IMR-90 (cell line): ENCODE measurements at regions not wholly inside any gene's neighbourhood (a gene's known extent, or its start where the extent isn't known, plus 50 kb on each side); places are given as distances from the start of the nearest gene placed in this dataset.

ENCODE experiments used
- ATAC-seq: fragments of 200-7000 bp; cut with Tn5 transposase; 2 replicates; pipeline ENCODE4 v1.9.1; 2020; ENCODE audit warnings: low read depth, mild to moderate bottlenecking, moderate library complexity
- BruUV-seq: library from RNA; stranded (reverse); fragments of 400-500 nt; replicated peaks from 2 replicates; lab custom pipeline; 2021; lab: Mats Ljungman, UMichigan
- CTCF ChIA-PET: fragments of 300-600 bp; formaldehyde crosslinking; extraction: SDS; loops from one replicate; lab custom pipeline; 2021; ENCODE audit warnings: antibody characterized with exemption; lab: Yijun Ruan, JAX
- POLR2A ChIA-PET: fragments of 300-600 bp; sonication (Branson Sonifier 250); formaldehyde crosslinking; loops from one replicate; lab custom pipeline; 2022; ENCODE audit warnings: antibody characterized with exemption; ENCODE audit not compliant: unreplicated experiment; lab: Charles Lee
- DNase-seq: peaks from one replicate; pipeline ENCODE4 v3.0.0; 2013
- H2AFZ ChIP-seq: replicated peaks from 2 replicates; pipeline ENCODE3; 2013; ENCODE audit warnings: low read length, mild to moderate bottlenecking; ENCODE audit not compliant: poor library complexity
- H2AK5ac ChIP-seq: 2 replicates; pipeline ENCODE4 v1.6.1; 2013; ENCODE audit warnings: low read depth, low read length, inconsistent platforms
- H2AK9ac ChIP-seq: replicated peaks from 2 replicates; pipeline ENCODE3; 2013; ENCODE audit warnings: mild to moderate bottlenecking, low read depth, low read length, moderate library complexity; ENCODE audit not compliant: poor library complexity
- H2BK120ac ChIP-seq: 2 replicates; pipeline ENCODE4 v1.6.1; 2013; ENCODE audit warnings: low read depth, low read length, inconsistent platforms
- H2BK15ac ChIP-seq: 3 replicates; pipeline ENCODE4 v1.6.1; 2013; ENCODE audit warnings: low read depth, low read length, inconsistent platforms
- H2BK20ac ChIP-seq: 2 replicates; pipeline ENCODE4 v1.6.1; 2013; ENCODE audit warnings: low read depth, mild to moderate bottlenecking, inconsistent platforms, low read length, moderate library complexity
- H2BK5ac ChIP-seq: 2 replicates; pipeline ENCODE4 v1.6.1; 2013; ENCODE audit warnings: mild to moderate bottlenecking, low read depth, low read length, inconsistent platforms; ENCODE audit not compliant: poor library complexity, severe bottlenecking
- H3K14ac ChIP-seq: replicated peaks from 2 replicates; pipeline ENCODE4 v1.6.1; 2013; ENCODE audit warnings: low read depth, low read length, inconsistent platforms
- H3K18ac ChIP-seq: 2 replicates; pipeline ENCODE4 v1.6.1; 2013; ENCODE audit warnings: low read depth, low read length, control low read depth
- H3K23ac ChIP-seq: 2 replicates; pipeline ENCODE4 v1.6.1; 2013; ENCODE audit warnings: low read depth, low read length, inconsistent platforms
- H3K27ac ChIP-seq: 2 replicates; pipeline ENCODE4 v1.5.1; 2013; ENCODE audit warnings: mild to moderate bottlenecking, control low read depth, low read length; ENCODE audit not compliant: insufficient read depth
- H3K27me3 ChIP-seq: 2 replicates; pipeline ENCODE4 v1.6.1; 2013; ENCODE audit warnings: low read length; ENCODE audit not compliant: control insufficient read depth, insufficient read depth
- H3K36me3 ChIP-seq: 2 replicates; pipeline ENCODE4 v1.6.1; 2013; ENCODE audit warnings: low read length, mixed read lengths; ENCODE audit not compliant: control insufficient read depth, insufficient read depth
- H3K4ac ChIP-seq: 2 replicates; pipeline ENCODE4 v1.6.1; 2013; ENCODE audit warnings: low read depth, low read length, inconsistent platforms
- H3K4me1 ChIP-seq: 2 replicates; pipeline ENCODE4 v1.6.1; 2013; ENCODE audit warnings: low read length, mixed read lengths; ENCODE audit not compliant: control insufficient read depth, insufficient read depth
- H3K4me2 ChIP-seq: 2 replicates; pipeline ENCODE4 v1.6.1; 2013; ENCODE audit warnings: low read depth, mild to moderate bottlenecking, control low read depth, low read length, moderate library complexity
- H3K4me3 ChIP-seq: 2 replicates; pipeline ENCODE4 v1.5.1; 2013; ENCODE audit warnings: low read depth, mild to moderate bottlenecking, control low read depth, low read length, moderate library complexity; ENCODE audit not compliant: insufficient read depth
- H3K56ac ChIP-seq: 2 replicates; pipeline ENCODE4 v1.6.1; 2013; ENCODE audit warnings: low read length, inconsistent platforms; ENCODE audit not compliant: insufficient read depth; ENCODE audit errors: extremely low read depth
- H3K79me1 ChIP-seq, 2 experiments: 2 replicates each; pipeline ENCODE4 v1.6.1; 2013; ENCODE audit warnings: low read length in 2 of 2, inconsistent platforms in 1 of 2, low read depth in 1 of 2
- H3K9ac ChIP-seq: 2 replicates; pipeline ENCODE4 v1.6.1; 2013; ENCODE audit warnings: low read depth, low read length, control low read depth
- H3K9me1 ChIP-seq: 2 replicates; pipeline ENCODE4 v1.6.1; 2013; ENCODE audit warnings: low read length, inconsistent platforms; ENCODE audit not compliant: insufficient read depth
- H3K9me3 ChIP-seq: 2 replicates; pipeline ENCODE4 v1.6.1; 2013; ENCODE audit warnings: low read length; ENCODE audit not compliant: control insufficient read depth, insufficient read depth
- H4K20me1 ChIP-seq: 2 replicates; pipeline ENCODE4 v1.6.1; 2013; ENCODE audit warnings: low read length, inconsistent platforms; ENCODE audit not compliant: insufficient read depth
- H4K5ac ChIP-seq: 2 replicates; pipeline ENCODE4 v1.6.1; 2013; ENCODE audit warnings: mild to moderate bottlenecking, low read depth, low read length, control low read depth
- H4K8ac ChIP-seq, 2 experiments: 2 replicates each; pipeline ENCODE4 v1.6.1; 2013; ENCODE audit warnings: low read depth in 2 of 2, low read length in 2 of 2, control low read depth in 1 of 2, inconsistent platforms in 1 of 2
- H4K91ac ChIP-seq: 2 replicates; pipeline ENCODE4 v1.6.1; 2013; ENCODE audit warnings: low read depth, low read length, inconsistent platforms; ENCODE audit not compliant: insufficient read depth
- CEBPB ChIP-seq: IDR thresholded peaks from 2 replicates; pipeline ENCODE4 v1.6.1; 2012; ENCODE audit warnings: low read depth, low read length, improper control_type of control experiment
- CHD1 ChIP-seq: IDR thresholded peaks from 2 replicates; pipeline ENCODE4 v1.6.1; 2012; ENCODE audit warnings: low read depth, low read length, improper control_type of control experiment
- ELK1 ChIP-seq: fragments of 150-350 bp; IDR thresholded peaks from 2 replicates; pipeline ENCODE4 v1.6.1; 2016; ENCODE audit warnings: low read depth, mild to moderate bottlenecking, low read length, moderate library complexity, borderline replicate concordance
- FOS ChIP-seq: fragments of 150-350 bp; IDR thresholded peaks from 2 replicates; pipeline ENCODE4 v1.6.1; 2016; ENCODE audit warnings: low read depth, low read length
- MAFK ChIP-seq: IDR thresholded peaks from 2 replicates; pipeline ENCODE4 v1.6.1; 2012; ENCODE audit warnings: low read depth, low read length, improper control_type of control experiment
- MAZ ChIP-seq: IDR thresholded peaks from 2 replicates; pipeline ENCODE4 v1.6.1; 2012; ENCODE audit warnings: low read depth, mild to moderate bottlenecking, low read length, improper control_type of control experiment, moderate library complexity, borderline replicate concordance
- MXI1 ChIP-seq: IDR thresholded peaks from 2 replicates; pipeline ENCODE4 v1.6.1; 2012; ENCODE audit warnings: low read depth, mild to moderate bottlenecking, low read length, moderate library complexity, borderline replicate concordance
- POLR2A ChIP-seq: IDR thresholded peaks from 2 replicates; pipeline ENCODE4 v1.6.1; 2012; ENCODE audit warnings: mild to moderate bottlenecking, low read depth, low read length
- RCOR1 ChIP-seq: IDR thresholded peaks from 2 replicates; pipeline ENCODE4 v1.6.1; 2012; ENCODE audit warnings: mild to moderate bottlenecking, low read length, improper control_type of control experiment; ENCODE audit not compliant: insufficient replicate concordance
- RFX5 ChIP-seq: IDR thresholded peaks from 2 replicates; pipeline ENCODE4 v1.8.0; 2012; ENCODE audit warnings: low read depth, mild to moderate bottlenecking, low read length, moderate library complexity
- SMC3 ChIP-seq: fragments of 150-350 bp; IDR thresholded peaks from 2 replicates; pipeline ENCODE4 v1.6.1; 2016; ENCODE audit warnings: low read depth, mild to moderate bottlenecking, antibody characterized with exemption, low read length, moderate library complexity
- USF2 ChIP-seq: fragments of 150-350 bp; IDR thresholded peaks from 2 replicates; pipeline ENCODE4 v1.6.1; 2017; ENCODE audit warnings: mild to moderate bottlenecking, antibody characterized with exemption, low read length, low read depth
- WGBS, 2 experiments: methylation state at CpG; one replicate each; pipeline versions ENCODE4 v1.1.5 to v1.1.7; 2013; ENCODE audit warnings: missing lambda C conversion rate in 2 of 2; ENCODE audit not compliant: insufficient read length in 1 of 2; ENCODE audit errors: extremely low coverage in 2 of 2; 5-methylcytosine and 5-hydroxymethylcytosine counted together
- dilution Hi-C: fragments of 300-500 bp; cut with HindIII; formaldehyde crosslinking; loops from one replicate; pipeline ENCODE4 v1.14.3; 2018; ENCODE audit warnings: low sequenced_read_pairs; ENCODE audit not compliant: unreplicated experiment
- in situ Hi-C: fragments of 300-500 bp; cut with MboI; formaldehyde crosslinking; loops from 3 replicates; pipeline ENCODE4 v1.14.3; 2019; ENCODE audit warnings: low sequenced_read_pairs, inconsistent platforms, mixed read lengths
- intact Hi-C: fragments of 100-400 bp; cut with micrococcal nuclease; formaldehyde crosslinking; loops from 2 replicates; pipeline ENCODE4 v1.10.0; 2022
- TF ChIP-seq, protein P1 (sequence below): conservative IDR thresholded peaks from 2 replicates; pipeline ENCODE4 v1.5.1; 2012; ENCODE audit warnings: mild to moderate bottlenecking, low read depth, low read length, improper control_type of control experiment

DNA sequence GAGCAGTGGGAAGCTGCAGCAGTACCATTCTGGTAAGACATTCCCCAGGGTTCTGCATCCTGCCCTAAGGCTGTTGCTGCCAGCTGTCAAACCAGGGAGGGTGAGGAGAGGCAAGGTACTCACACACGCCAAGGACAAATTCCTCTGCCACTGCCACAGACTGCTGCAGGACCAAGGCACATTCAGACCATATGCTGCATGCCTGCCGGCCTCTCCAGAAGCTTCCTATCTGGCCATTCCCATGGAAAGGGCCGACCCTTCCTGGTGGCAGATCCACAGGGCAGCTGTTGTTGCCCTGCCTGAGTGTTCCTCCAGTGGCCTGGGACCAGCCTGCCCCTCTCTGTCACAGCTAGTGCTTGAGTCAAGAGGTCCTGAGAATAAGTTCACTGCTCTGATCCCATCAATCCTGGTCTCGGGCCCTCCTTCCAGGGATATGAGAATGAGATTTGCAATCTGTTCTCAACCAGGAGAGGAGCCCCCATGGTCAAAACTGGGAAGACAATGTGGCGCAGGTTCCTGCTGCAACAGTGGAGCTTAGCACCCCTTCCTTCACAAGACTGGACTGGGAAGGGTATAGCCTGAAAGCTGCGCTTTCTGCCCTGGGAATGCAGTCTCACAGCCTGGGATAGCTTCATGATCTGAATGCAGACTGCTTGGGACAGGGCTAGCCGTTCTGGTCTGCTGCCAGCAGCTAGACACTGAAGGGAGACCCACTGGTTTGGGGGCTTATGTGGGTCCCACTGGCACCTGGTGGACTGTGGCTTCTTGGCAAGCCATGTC lies 342.5 kb upstream of the NDST3 start:
- 93% methylated on average over 2 of the region's 7 CpGs; no CpG with 5 or more reads in 1 of the 2 experiments for WGBS, 2 experiments
- no peak for ATAC-seq
- POLR2A ChIA-PET: no interaction called here

More for the DNA sequence above, 342.5 kb upstream of the NDST3 start:
- Histone ChIP-seq H2AK9ac (no peak overlapping the region), H3K27me3 (no peaks in the 10 kb centered on the region), H2BK15ac (no peak overlapping the region), H3K23ac (no peak overlapping the region), H4K91ac (no peak overlapping the region), H2BK5ac (no peak overlapping the region), H3K18ac (no peak overlapping the region), H3K4me3 (no peak overlapping the region), H4K20me1 (no peaks in the 10 kb centered on the region), H3K9ac (no peak overlapping the region), H3K4ac (no peak overlapping the region), H4K8ac (no peak overlapping the region), H3K9me3 (no peaks in the 10 kb centered on the region), H4K5ac (no peak overlapping the region), H3K4me1 (no peaks in the 10 kb centered on the region), H2AK5ac (no peak overlapping the region), H3K9me1 (no peaks in the 10 kb centered on the region), H2BK120ac (no peak overlapping the region), H3K14ac (no peak overlapping the region), H3K36me3 (no peaks in the 10 kb centered on the region), H2BK20ac (no peak overlapping the region), H3K4me2 (no peak overlapping the region), H3K79me1 (no peaks in the 10 kb centered on the region), H2AFZ (no peak overlapping the region), H3K56ac (no peak overlapping the region), H3K27ac (no peak overlapping the region)
- dilution Hi-C loops: no loop called here
- CTCF ChIA-PET: no interaction called here
- TF ChIP-seq ELK1: no peak
- TF ChIP-seq USF2: no peak
- TF ChIP-seq RFX5: no peak
- no peak for TF ChIP-seq CHD1
- TF ChIP-seq POLR2A: no peak
- TF ChIP-seq, protein P1, sequence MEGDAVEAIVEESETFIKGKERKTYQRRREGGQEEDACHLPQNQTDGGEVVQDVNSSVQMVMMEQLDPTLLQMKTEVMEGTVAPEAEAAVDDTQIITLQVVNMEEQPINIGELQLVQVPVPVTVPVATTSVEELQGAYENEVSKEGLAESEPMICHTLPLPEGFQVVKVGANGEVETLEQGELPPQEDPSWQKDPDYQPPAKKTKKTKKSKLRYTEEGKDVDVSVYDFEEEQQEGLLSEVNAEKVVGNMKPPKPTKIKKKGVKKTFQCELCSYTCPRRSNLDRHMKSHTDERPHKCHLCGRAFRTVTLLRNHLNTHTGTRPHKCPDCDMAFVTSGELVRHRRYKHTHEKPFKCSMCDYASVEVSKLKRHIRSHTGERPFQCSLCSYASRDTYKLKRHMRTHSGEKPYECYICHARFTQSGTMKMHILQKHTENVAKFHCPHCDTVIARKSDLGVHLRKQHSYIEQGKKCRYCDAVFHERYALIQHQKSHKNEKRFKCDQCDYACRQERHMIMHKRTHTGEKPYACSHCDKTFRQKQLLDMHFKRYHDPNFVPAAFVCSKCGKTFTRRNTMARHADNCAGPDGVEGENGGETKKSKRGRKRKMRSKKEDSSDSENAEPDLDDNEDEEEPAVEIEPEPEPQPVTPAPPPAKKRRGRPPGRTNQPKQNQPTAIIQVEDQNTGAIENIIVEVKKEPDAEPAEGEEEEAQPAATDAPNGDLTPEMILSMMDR: no peak
- TF ChIP-seq MAZ: no peak
- no peak for TF ChIP-seq MAFK
- TF ChIP-seq FOS: no peak
- TF ChIP-seq RCOR1: no peak
- no peak for TF ChIP-seq SMC3
- no peak for TF ChIP-seq CEBPB
- TF ChIP-seq MXI1: no peak
- BruUV-seq: no TSS peak
- in situ Hi-C loops: no loop called here
- DNase-seq: no peak
- intact Hi-C loops: no loop called here
